Central memory CD4-positive, alpha-beta T cell (primary cell): ENCODE measurements at regions not wholly inside any gene's neighbourhood (a gene's known extent, or its start where the extent isn't known, plus 50 kb on each side); places are given as distances from the start of the nearest gene placed in this dataset.

Source experiments
- DNase-seq: peaks from one replicate; pipeline ENCODE4 v3.0.0; 2022

DNA sequence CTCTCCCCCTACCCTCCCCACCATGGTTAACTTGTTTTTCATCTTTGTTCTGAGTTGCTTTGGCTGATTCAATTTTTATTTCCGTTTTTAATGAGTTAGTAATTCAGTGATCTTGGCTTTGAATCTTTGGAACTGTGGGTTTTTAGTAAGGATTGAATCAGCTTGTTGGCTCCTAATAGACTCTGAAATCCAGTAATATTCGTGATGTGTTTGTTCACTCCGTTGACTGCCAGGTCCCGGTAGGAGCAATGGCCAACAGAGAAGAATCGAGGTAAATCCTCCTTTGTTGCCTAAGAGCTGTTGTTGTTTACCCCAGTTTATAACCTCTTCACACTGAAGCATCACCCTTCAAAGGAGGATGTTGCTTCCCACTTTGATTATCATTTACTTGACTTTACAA is 92.7 kb downstream of the PCSK1 start:
- DNase-seq, result no peak

- DNase-seq, result no peak
These were observed 93.2 kb downstream of the PCSK1 start for GRCh38 chr5:96339862-96340261.

DNA sequence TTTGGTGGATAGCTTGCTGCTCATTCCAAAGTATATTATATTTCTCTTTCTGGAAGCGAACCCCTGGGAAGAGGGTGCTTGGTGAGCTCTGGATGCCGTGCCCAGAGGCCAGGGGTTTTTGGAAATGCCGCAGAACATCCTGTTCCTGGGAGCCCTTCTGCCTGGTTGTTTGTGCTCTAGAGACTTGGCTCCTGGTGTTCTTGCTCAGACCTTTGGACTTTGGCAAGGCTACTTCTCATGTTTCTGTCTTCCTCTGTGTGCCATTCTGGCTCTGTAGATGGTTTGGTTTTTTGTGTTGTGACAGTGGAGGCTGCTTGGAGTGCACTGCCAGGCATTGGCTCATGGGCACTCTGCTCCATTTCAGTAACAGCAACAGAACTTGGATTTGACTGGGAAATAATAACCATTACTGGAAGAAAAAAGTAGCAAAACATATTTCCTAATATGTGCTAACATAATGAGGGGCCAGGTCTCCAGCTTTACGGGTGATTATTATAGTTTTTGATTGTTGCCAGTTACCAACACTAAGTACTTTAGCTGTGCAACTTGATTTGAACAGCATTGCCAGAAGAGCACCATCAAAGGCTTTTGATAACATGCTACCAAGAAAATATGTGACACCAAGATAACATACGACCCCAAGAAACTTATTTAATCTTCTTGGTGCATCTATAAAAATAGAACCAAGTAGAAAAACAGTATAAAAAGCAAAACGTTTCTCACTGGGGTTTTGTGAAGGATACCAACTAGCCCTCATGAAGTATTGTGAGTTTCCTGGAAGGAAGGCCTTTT is 94.2 kb downstream of the PCSK1 start:
- DNase-seq, result no peak

DNA sequence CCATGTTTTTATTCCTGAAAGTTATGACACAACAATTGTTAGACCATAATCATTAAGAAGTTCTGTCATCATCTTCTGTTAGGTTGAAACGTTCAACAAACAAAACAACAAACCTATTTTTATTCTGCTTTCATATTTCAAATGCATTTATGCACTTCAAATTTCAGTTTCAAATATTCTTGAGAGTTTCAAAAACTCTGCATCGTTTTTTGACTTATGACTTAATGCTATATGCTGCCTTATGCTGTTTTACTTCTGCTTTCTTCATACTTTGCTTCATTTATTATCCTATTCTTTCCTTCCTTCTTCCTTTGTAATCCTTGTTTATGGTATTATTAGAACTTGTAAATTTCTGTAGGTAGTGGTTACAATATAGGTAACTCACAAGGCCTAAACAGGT is 95.0 kb downstream of the PCSK1 start:
- DNase-seq, result no peak

DNA sequence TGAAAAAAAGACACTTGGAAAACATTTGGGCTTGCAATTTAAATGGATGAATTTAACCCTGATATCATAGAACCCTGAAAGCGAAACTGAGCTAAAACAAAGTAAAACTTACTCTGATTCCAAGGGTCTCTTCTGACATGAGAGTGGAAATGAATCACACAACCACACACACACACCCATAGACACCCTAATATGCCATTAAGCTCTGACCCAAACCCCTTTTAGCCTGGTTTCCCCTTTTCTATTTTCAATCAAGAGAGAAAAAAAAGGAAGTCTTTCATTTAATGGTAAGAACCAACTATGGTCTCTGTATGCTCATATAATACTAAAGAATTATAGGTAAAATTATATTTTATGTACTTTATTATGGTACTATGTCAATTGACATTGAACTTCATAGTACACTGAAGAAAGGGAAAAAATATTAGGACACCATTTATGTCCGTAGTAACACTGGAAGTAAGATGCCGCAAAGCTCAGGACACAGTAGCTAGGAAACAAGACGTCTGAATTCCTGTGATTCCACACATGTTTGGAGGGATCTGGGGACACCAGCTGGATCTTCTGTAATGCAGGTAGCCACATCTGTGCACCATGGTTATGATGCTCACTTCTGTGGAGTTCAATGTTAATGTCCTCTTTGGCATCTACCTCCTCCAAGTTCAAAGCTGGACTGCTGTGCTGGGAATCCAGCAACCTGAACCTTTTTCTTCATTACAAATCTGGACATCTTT is 95.8 kb downstream of the PCSK1 start:
- no peak for DNase-seq

GRCh38 chr5:96336351-96336985 is 96.6 kb downstream of the PCSK1 start:
- peak; percentile 61 for DNase-seq

- DNase-seq, result no peak
These were observed 97.2 kb downstream of the PCSK1 start for GRCh38 chr5:96335873-96336272.

DNA sequence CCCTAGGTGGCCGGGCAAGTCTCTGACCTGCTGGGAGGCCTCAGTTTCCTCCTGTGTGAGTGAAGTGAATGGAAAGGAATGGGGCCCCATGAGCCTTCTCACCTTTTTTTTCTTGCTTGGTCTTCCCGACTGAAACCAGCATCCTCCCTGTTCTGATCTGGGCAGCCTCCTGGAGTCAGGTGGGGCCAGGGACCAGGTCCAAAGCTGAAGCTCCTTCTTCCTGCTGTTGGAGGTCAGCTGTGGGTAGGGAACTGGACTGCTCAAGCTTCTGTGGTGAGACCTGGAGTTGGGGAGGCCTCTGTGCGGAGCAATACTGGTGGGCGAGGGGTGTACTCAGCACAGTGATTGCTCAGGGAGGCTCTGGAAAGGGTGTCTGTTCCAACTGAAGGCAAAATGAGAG is 99.7 kb downstream of the PCSK1 start:
- no peak for DNase-seq

- no peak for DNase-seq
These were observed 100.3 kb downstream of the PCSK1 start for GRCh38 chr5:96332535-96333366.

GRCh38 chr5:96331681-96332361 is 101.2 kb downstream of the PCSK1 start:
- DNase-seq, result no peak

- DNase-seq, result no peak
These were observed 101.8 kb downstream of the PCSK1 start for GRCh38 chr5:96331210-96331609.

- DNase-seq, result no peak
These were observed 102.4 kb downstream of the PCSK1 start for GRCh38 chr5:96330530-96331140.

- no peak for DNase-seq
These were observed 103.0 kb downstream of the PCSK1 start for GRCh38 chr5:96329886-96330529.

DNA sequence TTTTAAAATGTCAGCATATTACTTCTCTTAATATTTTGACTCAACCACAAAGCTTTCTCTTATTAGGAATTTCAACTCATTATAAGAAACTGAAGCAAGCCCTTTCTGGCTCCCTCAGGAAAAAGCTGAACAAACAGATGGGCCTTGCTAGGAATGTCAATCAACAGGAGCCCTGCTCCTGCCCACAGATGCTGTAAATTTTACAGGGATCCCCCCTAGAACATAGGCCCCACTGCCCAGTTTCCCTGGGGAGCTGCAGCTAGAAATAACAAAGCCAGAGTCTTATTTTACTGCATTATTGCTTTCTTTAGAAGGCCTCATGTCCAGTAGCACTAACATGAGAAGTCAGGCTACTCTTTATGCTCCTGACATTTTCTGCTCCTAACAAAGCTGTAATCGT is 103.8 kb downstream of the PCSK1 start:
- DNase-seq, result no peak

DNA sequence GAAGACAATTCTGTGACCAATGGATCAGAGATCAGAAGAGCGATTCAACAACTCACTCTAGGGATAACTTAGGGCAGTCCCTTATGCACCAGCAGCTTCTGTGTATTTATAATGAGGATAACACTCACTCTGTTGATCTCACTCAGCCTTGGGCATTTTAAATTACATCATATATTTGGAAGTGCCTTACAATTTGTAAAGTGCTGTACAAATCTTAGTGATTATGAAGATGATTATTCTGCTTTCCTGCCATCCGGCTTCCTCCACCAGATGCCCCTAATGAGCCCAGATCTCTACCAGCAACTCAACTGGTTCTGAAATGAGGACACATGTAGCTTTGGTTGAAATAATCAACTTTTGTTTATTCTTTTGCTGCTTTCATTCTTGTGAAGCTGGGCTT is 105.3 kb downstream of the PCSK1 start:
- no peak for DNase-seq

DNA sequence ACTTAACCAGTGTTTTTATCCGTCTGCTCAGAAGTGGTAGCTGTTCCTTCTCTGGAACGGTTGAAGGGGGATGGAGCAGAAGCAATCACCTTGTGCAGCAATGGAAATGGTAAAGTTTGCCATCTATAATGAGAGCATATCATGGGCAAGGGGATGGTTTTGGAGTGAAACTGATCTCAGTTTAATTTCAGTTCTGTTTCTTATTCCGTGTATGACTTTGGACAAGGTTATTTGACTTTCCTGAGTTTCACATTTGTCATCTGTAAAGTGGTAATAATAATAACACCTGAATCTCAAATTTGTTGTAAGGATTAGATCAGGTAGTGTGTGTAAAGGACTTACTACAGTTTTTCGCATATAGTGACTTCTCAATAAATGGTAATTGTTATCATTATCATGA is 106.1 kb downstream of the PCSK1 start:
- DNase-seq, result no peak

GRCh38 chr5:96324708-96325107 is 108.3 kb downstream of the PCSK1 start:
- no peak for DNase-seq

GRCh38 chr5:96322865-96323264 is 110.2 kb downstream of the PCSK1 start:
- DNase-seq, result no peak

GRCh38 chr5:96322217-96322616 is 110.8 kb downstream of the PCSK1 start:
- no peak for DNase-seq

GRCh38 chr5:96321345-96321744 is 111.7 kb downstream of the PCSK1 start:
- DNase-seq, result no peak

- no peak for DNase-seq
These were observed 112.3 kb downstream of the PCSK1 start for GRCh38 chr5:96320797-96321196.
